ENCODE measurements at regions not wholly inside any gene's neighbourhood (a gene's known extent, or its start where the extent isn't known, plus 50 kb on each side); places are given as distances from the start of the nearest gene placed in this dataset.

- Histone ChIP-seq H3K4me2 (ENCODE audit: low read length) (no peak overlapping the region), H3K9ac (ENCODE audit: low read length) (no peak overlapping the region), H3K79me2 (ENCODE audit: insufficient read depth, low read length) (no peaks in the 10 kb centered on the region), H3K4me1 (ENCODE audit: insufficient read depth, low read length) (peaks cover 26% of the 10 kb centered on the region), H2AFZ (ENCODE audit: low read depth, low read length) (no peak overlapping the region), H3K9me3 (ENCODE audit: insufficient read depth, low read depth, low read length) (no peaks in the 10 kb centered on the region), H4K20me1 (ENCODE audit: insufficient read depth, low read length) (no peaks in the 10 kb centered on the region), H3K27me3 (ENCODE audit: insufficient read depth, low read length) (no peaks in the 10 kb centered on the region), H3K36me3 (ENCODE audit: insufficient read depth, low read length) (no peaks in the 10 kb centered on the region), H3K4me3 (ENCODE audit: insufficient read depth, low read depth, low read length) (no peak overlapping the region), H3K27ac (ENCODE audit: low read depth, low read length) (no peak overlapping the region)
- Mint-ChIP-seq H3K9me3 (ENCODE audit: unreplicated experiment) (peaks cover 4% of the 10 kb centered on the region), H3K4me1 (ENCODE audit: low read depth, unreplicated experiment) (peaks cover 36% of the 10 kb centered on the region), H3K4me3 (ENCODE audit: unreplicated experiment) (no peak overlapping the region), H3K27ac (ENCODE audit: unreplicated experiment) (peak overlapping the region; percentile 67), H3K27me3 (ENCODE audit: low read depth, unreplicated experiment) (no peaks in the 10 kb centered on the region), H3K36me3 (ENCODE audit: low read depth, unreplicated experiment) (no peaks in the 10 kb centered on the region)
- TF ChIP-seq EZH2 (IDR thresholded peaks at IDR 0.05; ENCODE audit: insufficient read depth, low read length): no peak
- TF ChIP-seq, protein P1, sequence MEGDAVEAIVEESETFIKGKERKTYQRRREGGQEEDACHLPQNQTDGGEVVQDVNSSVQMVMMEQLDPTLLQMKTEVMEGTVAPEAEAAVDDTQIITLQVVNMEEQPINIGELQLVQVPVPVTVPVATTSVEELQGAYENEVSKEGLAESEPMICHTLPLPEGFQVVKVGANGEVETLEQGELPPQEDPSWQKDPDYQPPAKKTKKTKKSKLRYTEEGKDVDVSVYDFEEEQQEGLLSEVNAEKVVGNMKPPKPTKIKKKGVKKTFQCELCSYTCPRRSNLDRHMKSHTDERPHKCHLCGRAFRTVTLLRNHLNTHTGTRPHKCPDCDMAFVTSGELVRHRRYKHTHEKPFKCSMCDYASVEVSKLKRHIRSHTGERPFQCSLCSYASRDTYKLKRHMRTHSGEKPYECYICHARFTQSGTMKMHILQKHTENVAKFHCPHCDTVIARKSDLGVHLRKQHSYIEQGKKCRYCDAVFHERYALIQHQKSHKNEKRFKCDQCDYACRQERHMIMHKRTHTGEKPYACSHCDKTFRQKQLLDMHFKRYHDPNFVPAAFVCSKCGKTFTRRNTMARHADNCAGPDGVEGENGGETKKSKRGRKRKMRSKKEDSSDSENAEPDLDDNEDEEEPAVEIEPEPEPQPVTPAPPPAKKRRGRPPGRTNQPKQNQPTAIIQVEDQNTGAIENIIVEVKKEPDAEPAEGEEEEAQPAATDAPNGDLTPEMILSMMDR (IDR thresholded peaks at IDR 0.05; ENCODE audit: insufficient read depth, low read depth, low read length): no peak
- FAIRE-seq (no peak), DNase-seq (ENCODE audit: low read depth) (no peak)
These were observed 57.2 kb upstream of the BET1 start for GRCh38 chr7:94061326-94061725.

DNA sequence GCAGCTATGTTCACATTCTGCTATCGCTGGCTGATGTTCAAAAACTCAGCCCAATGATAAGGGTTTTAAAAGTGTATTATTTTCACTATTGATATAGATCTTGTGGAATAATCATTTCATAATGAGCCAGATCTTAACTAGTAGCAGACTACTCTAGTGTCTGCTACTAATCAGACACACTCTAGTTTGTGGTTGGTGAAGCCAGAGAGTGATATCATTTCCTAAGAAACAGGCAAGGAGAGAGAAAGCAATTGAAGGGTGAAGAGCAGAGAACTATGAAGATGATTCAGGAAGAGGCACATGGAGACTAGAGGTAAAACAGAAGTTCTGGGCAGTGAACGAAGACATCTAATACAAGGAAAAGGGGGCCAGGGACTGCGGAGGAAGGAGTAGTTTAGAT, 58.2 kb upstream of the BET1 start:
- H3K27ac ChIP-seq (ENCODE audit: low read depth, low read length): no peak overlapping the region
- TF ChIP-seq EZH2 (IDR thresholded peaks at IDR 0.05; ENCODE audit: insufficient read depth, low read length): no peak
- TF ChIP-seq, protein P1 (IDR thresholded peaks at IDR 0.05; ENCODE audit: insufficient read depth, low read depth, low read length): no peak
- no peaks in the 10 kb centered on the region for H3K79me2 ChIP-seq (ENCODE audit: insufficient read depth, low read length)
- peak; percentile 63 for DNase-seq (ENCODE audit: low read depth)
- peak overlapping the region; percentile 22 for H2AFZ ChIP-seq (ENCODE audit: low read depth, low read length)
- FAIRE-seq: no peak
- Mint-ChIP-seq H3K36me3 (ENCODE audit: low read depth, unreplicated experiment) (no peaks in the 10 kb centered on the region), H3K9me3 (ENCODE audit: unreplicated experiment) (peaks cover 4% of the 10 kb centered on the region), H3K4me3 (ENCODE audit: unreplicated experiment) (no peak overlapping the region), H3K4me1 (ENCODE audit: low read depth, unreplicated experiment) (peaks cover 34% of the 10 kb centered on the region), H3K27ac (ENCODE audit: unreplicated experiment) (peak overlapping the region; percentile 15), H3K27me3 (ENCODE audit: low read depth, unreplicated experiment) (no peaks in the 10 kb centered on the region)
- H3K27me3 ChIP-seq (ENCODE audit: insufficient read depth, low read length): no peaks in the 10 kb centered on the region
- no peaks in the 10 kb centered on the region for H3K36me3 ChIP-seq (ENCODE audit: insufficient read depth, low read length)
- no peak overlapping the region for H3K4me3 ChIP-seq (ENCODE audit: insufficient read depth, low read depth, low read length)
- no peaks in the 10 kb centered on the region for H3K9me3 ChIP-seq (ENCODE audit: insufficient read depth, low read depth, low read length)
- no peak overlapping the region for H3K9ac ChIP-seq (ENCODE audit: low read length)
- peak overlapping the region; percentile 23 for H3K4me2 ChIP-seq (ENCODE audit: low read length)
- peaks cover 19% of the 10 kb centered on the region for H3K4me1 ChIP-seq (ENCODE audit: insufficient read depth, low read length)
- no peaks in the 10 kb centered on the region for H4K20me1 ChIP-seq (ENCODE audit: insufficient read depth, low read length)

DNA sequence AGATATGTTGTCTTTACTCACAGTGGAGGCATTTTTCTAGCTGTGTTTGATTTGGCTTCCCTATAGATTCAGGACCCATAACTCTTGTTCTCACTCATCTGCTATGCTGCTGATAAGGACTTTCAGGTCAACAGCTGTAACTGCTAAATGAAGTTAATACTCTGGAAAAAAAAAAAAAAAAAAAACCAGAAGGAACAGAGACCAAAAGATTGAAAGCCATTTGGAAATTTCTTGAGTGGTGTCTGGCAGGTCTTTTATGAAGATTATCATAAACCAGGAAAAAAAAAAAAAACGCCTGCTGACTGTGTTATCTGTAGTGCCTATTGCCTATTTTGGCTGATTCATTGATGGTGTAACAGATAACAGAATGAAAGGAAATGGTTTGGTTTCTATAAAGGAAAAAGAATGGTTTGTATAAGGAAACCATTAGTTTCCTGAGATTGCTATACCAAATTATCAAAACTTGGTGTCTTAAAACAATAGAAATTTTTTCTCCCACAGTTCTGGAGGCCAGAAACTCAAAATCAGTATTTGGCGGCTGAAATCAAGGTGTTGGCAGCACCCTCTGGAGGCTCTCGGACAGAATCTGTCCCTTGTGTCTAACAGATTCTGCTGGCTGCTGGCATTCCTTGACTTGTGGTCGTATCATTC, 60.5 kb upstream of the BET1 start:
- Histone ChIP-seq H3K27me3 (ENCODE audit: insufficient read depth, low read length) (no peaks in the 10 kb centered on the region), H3K4me3 (ENCODE audit: insufficient read depth, low read depth, low read length) (no peak overlapping the region), H2AFZ (ENCODE audit: low read depth, low read length) (no peak overlapping the region), H3K27ac (ENCODE audit: low read depth, low read length) (peak overlapping the region; percentile 53), H3K9ac (ENCODE audit: low read length) (no peak overlapping the region), H3K79me2 (ENCODE audit: insufficient read depth, low read length) (no peaks in the 10 kb centered on the region), H3K4me2 (ENCODE audit: low read length) (peak overlapping the region; percentile 56), H3K36me3 (ENCODE audit: insufficient read depth, low read length) (no peaks in the 10 kb centered on the region), H3K9me3 (ENCODE audit: insufficient read depth, low read depth, low read length) (no peaks in the 10 kb centered on the region), H3K4me1 (ENCODE audit: insufficient read depth, low read length) (peaks cover 29% of the 10 kb centered on the region), H4K20me1 (ENCODE audit: insufficient read depth, low read length) (no peaks in the 10 kb centered on the region)
- DNase-seq (ENCODE audit: low read depth) (peak; percentile 81), FAIRE-seq (no peak)
- H3K27me3 Mint-ChIP-seq (ENCODE audit: low read depth, unreplicated experiment): no peaks in the 10 kb centered on the region
- H3K4me3 Mint-ChIP-seq (ENCODE audit: unreplicated experiment): no peak overlapping the region
- H3K36me3 Mint-ChIP-seq (ENCODE audit: low read depth, unreplicated experiment): no peaks in the 10 kb centered on the region
- peaks cover 50% of the 10 kb centered on the region for H3K4me1 Mint-ChIP-seq (ENCODE audit: low read depth, unreplicated experiment)
- TF ChIP-seq EZH2 (IDR thresholded peaks at IDR 0.05; ENCODE audit: insufficient read depth, low read length): no peak
- TF ChIP-seq, protein P1 (IDR thresholded peaks at IDR 0.05; ENCODE audit: insufficient read depth, low read depth, low read length): no peak
- peak overlapping the region; percentile 13 for H3K27ac Mint-ChIP-seq (ENCODE audit: unreplicated experiment)
- no peaks in the 10 kb centered on the region for H3K9me3 Mint-ChIP-seq (ENCODE audit: unreplicated experiment)

Measured in astrocyte (in vitro differentiated cells and primary cell).